ENCODE measurements at regions not wholly inside any gene's neighbourhood (a gene's known extent, or its start where the extent isn't known, plus 50 kb on each side); places are given as distances from the start of the nearest gene placed in this dataset.

DNA sequence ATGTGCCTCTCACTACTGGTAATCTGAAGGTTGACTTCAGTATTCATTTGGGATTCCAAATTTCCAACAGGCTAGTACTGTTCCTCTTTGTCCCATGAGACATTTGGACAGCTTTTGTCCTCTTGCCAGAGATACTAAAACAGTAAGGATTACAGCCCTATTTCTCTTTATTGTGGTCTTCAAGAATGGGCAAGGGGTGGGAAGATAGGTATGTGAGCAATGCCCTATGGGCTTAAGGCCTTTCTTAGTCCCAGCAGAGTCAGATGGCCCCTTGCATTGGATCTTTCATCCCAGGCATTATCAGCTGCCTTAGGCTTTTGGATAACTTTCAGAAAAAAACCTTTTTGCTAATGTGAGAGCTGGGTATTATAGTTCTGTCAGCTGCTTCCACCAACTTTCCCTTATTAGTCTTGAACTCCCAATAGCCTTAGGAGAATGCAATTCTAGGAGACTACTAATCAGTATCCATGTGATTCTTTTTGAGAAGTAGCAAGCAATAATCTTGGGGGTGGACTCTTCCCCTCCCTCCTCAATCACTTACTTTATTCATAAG, 361.1 kb upstream of the NUDT12 start:
- TF ChIP-seq, protein P1, sequence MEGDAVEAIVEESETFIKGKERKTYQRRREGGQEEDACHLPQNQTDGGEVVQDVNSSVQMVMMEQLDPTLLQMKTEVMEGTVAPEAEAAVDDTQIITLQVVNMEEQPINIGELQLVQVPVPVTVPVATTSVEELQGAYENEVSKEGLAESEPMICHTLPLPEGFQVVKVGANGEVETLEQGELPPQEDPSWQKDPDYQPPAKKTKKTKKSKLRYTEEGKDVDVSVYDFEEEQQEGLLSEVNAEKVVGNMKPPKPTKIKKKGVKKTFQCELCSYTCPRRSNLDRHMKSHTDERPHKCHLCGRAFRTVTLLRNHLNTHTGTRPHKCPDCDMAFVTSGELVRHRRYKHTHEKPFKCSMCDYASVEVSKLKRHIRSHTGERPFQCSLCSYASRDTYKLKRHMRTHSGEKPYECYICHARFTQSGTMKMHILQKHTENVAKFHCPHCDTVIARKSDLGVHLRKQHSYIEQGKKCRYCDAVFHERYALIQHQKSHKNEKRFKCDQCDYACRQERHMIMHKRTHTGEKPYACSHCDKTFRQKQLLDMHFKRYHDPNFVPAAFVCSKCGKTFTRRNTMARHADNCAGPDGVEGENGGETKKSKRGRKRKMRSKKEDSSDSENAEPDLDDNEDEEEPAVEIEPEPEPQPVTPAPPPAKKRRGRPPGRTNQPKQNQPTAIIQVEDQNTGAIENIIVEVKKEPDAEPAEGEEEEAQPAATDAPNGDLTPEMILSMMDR (IDR thresholded peaks at IDR 0.05; ENCODE audit: low read depth, low read length, missing input control): no peak
- no peak for TF ChIP-seq SP1 (IDR thresholded peaks at IDR 0.05)
- TF ChIP-seq, protein P2, sequence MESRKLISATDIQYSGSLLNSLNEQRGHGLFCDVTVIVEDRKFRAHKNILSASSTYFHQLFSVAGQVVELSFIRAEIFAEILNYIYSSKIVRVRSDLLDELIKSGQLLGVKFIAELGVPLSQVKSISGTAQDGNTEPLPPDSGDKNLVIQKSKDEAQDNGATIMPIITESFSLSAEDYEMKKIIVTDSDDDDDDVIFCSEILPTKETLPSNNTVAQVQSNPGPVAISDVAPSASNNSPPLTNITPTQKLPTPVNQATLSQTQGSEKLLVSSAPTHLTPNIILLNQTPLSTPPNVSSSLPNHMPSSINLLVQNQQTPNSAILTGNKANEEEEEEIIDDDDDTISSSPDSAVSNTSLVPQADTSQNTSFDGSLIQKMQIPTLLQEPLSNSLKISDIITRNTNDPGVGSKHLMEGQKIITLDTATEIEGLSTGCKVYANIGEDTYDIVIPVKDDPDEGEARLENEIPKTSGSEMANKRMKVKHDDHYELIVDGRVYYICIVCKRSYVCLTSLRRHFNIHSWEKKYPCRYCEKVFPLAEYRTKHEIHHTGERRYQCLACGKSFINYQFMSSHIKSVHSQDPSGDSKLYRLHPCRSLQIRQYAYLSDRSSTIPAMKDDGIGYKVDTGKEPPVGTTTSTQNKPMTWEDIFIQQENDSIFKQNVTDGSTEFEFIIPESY (IDR thresholded peaks at IDR 0.05): no peak
- TF ChIP-seq NR2F2 (IDR thresholded peaks at IDR 0.05): no peak
- TF ChIP-seq JUND (IDR thresholded peaks at IDR 0.05): no peak
- no peak for TF ChIP-seq GABPA (IDR thresholded peaks at IDR 0.05 in 1 of 2, conservative IDR thresholded peaks at IDR 0.05 in 1 of 2)
- no peak for TF ChIP-seq TAF1 (conservative IDR thresholded peaks at IDR 0.05)
- TF ChIP-seq, protein P3, sequence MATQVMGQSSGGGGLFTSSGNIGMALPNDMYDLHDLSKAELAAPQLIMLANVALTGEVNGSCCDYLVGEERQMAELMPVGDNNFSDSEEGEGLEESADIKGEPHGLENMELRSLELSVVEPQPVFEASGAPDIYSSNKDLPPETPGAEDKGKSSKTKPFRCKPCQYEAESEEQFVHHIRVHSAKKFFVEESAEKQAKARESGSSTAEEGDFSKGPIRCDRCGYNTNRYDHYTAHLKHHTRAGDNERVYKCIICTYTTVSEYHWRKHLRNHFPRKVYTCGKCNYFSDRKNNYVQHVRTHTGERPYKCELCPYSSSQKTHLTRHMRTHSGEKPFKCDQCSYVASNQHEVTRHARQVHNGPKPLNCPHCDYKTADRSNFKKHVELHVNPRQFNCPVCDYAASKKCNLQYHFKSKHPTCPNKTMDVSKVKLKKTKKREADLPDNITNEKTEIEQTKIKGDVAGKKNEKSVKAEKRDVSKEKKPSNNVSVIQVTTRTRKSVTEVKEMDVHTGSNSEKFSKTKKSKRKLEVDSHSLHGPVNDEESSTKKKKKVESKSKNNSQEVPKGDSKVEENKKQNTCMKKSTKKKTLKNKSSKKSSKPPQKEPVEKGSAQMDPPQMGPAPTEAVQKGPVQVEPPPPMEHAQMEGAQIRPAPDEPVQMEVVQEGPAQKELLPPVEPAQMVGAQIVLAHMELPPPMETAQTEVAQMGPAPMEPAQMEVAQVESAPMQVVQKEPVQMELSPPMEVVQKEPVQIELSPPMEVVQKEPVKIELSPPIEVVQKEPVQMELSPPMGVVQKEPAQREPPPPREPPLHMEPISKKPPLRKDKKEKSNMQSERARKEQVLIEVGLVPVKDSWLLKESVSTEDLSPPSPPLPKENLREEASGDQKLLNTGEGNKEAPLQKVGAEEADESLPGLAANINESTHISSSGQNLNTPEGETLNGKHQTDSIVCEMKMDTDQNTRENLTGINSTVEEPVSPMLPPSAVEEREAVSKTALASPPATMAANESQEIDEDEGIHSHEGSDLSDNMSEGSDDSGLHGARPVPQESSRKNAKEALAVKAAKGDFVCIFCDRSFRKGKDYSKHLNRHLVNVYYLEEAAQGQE (IDR thresholded peaks at IDR 0.05): no peak
- TF ChIP-seq, protein P4, sequence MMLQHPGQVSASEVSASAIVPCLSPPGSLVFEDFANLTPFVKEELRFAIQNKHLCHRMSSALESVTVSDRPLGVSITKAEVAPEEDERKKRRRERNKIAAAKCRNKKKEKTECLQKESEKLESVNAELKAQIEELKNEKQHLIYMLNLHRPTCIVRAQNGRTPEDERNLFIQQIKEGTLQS (IDR thresholded peaks at IDR 0.05): no peak
- TF ChIP-seq YY1 (IDR thresholded peaks at IDR 0.05): no peak
- TF ChIP-seq, protein P5, sequence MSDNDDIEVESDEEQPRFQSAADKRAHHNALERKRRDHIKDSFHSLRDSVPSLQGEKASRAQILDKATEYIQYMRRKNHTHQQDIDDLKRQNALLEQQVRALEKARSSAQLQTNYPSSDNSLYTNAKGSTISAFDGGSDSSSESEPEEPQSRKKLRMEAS (IDR thresholded peaks at IDR 0.05): no peak
- TF ChIP-seq RAD21 (IDR thresholded peaks at IDR 0.05): no peak

Data from liver (tissue), 3 donors.